ENCODE measurements at regions not wholly inside any gene's neighbourhood (a gene's known extent, or its start where the extent isn't known, plus 50 kb on each side); places are given as distances from the start of the nearest gene placed in this dataset.

- no peak for TF ChIP-seq POLR2A (IDR thresholded peaks at IDR 0.05)
- TF ChIP-seq CTCF (IDR thresholded peaks at IDR 0.05): no peak
These were observed 89.9 kb downstream of the IRF8 start for GRCh38 chr16:85988723-85989313.
